ENCODE measurements at regions not wholly inside any gene's neighbourhood (a gene's known extent, or its start where the extent isn't known, plus 50 kb on each side); places are given as distances from the start of the nearest gene placed in this dataset.

- TF ChIP-seq, protein P1, sequence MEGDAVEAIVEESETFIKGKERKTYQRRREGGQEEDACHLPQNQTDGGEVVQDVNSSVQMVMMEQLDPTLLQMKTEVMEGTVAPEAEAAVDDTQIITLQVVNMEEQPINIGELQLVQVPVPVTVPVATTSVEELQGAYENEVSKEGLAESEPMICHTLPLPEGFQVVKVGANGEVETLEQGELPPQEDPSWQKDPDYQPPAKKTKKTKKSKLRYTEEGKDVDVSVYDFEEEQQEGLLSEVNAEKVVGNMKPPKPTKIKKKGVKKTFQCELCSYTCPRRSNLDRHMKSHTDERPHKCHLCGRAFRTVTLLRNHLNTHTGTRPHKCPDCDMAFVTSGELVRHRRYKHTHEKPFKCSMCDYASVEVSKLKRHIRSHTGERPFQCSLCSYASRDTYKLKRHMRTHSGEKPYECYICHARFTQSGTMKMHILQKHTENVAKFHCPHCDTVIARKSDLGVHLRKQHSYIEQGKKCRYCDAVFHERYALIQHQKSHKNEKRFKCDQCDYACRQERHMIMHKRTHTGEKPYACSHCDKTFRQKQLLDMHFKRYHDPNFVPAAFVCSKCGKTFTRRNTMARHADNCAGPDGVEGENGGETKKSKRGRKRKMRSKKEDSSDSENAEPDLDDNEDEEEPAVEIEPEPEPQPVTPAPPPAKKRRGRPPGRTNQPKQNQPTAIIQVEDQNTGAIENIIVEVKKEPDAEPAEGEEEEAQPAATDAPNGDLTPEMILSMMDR (conservative IDR thresholded peaks at IDR 0.05), result no peak
- TF ChIP-seq ZFX (IDR thresholded peaks at IDR 0.05), result no peak
Measured at GRCh38 chr6:23964865-23965264, 161.2 kb upstream of the NRSN1 start.
